A549 (cell line): ENCODE measurements at regions not wholly inside any gene's neighbourhood (a gene's known extent, or its start where the extent isn't known, plus 50 kb on each side); places are given as distances from the start of the nearest gene placed in this dataset.

Source experiments
- CEBPB ChIP-seq, 2 experiments: fragments of >200 bp in 1 of 2; sonication (Bioruptor Twin) in 1 of 2; formaldehyde crosslinking in 1 of 2; IDR thresholded peaks; 2 replicates each; pipeline ENCODE4 v1.6.1; 2012 to 2016
- TF ChIP-seq, protein P1 (sequence below): IDR thresholded peaks from 2 replicates; pipeline ENCODE4 v1.6.1; 2012

DNA sequence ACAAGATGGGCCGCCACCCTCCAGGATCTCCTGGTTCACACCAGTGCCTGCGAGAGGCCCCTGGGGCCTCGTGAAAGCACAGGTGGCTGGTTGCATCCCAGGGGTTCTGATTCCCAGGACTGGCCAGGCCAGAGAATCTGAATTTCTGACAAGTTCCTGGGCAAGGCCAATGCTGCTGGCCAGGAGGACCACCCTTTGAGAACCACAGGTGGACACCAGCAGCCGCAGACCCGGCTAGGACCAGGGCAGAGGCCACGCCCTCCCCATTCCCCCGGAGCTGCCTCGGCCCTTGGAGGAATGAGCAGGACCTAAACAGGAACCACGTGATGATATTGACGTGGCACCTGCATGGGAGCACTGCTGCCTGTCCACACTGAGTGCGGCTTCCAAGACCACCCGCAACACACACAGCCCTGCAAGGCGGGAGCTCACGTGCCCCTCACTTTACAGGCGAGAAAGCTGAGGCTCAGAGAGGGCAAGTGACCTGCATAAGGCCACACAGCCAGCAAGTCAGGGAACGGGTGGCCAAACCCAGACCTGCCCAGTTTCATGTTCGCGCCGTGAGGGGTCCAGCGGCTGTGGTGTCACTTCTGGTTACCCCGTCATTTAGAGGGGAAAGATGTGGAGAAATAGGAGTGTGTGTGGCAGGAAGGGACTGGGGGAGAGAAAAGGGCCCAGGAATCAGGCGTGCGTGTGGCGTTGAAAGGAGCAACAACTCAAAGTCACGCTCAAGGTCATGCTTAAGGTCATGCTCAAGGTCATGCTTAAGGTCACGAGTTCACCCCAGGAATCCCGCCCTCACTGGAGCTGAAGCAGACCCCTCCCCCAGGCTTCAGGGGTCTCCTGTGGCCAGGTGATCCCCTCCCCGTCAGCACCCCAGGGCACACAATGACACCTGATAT lies 105.9 kb upstream of the IER5L start:
- no peak for TF ChIP-seq CEBPB (IDR thresholded peaks at IDR 0.05)
- TF ChIP-seq, protein P1, sequence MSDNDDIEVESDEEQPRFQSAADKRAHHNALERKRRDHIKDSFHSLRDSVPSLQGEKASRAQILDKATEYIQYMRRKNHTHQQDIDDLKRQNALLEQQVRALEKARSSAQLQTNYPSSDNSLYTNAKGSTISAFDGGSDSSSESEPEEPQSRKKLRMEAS, result no peak
